ENCODE measurements at regions not wholly inside any gene's neighbourhood (a gene's known extent, or its start where the extent isn't known, plus 50 kb on each side); places are given as distances from the start of the nearest gene placed in this dataset.

GRCh38 chr2:41141146-41141791 is 689.4 kb upstream of the SLC8A1 start:
- no peak overlapping the region for H2BK12ac ChIP-seq (ENCODE audit: low read length)
- H2BK5ac ChIP-seq (ENCODE audit: low read depth, low read length, poor library complexity): no peak overlapping the region
- H3K36me3 ChIP-seq (ENCODE audit: control insufficient read depth in 1 of 2, insufficient read depth in 2 of 2, low read length in 2 of 2): no peaks in the 10 kb centered on the region
- H3K27ac ChIP-seq (ENCODE audit: low read depth, low read length): no peak overlapping the region
- peaks cover 15% of the 10 kb centered on the region for H3K79me1 ChIP-seq (ENCODE audit: low read length)
- H4K91ac ChIP-seq (ENCODE audit: low read depth, low read length): no peak overlapping the region
- H3K9ac ChIP-seq (ENCODE audit: low read length): no peak overlapping the region
- H3K27me3 ChIP-seq (ENCODE audit: insufficient read depth, low read length): no peaks in the 10 kb centered on the region
- H3K4me2 ChIP-seq (ENCODE audit: low read length): no peak overlapping the region
- H4K12ac ChIP-seq (ENCODE audit: low read depth, low read length): no peak overlapping the region
- H3K9me3 ChIP-seq (ENCODE audit: insufficient read depth, low read depth, low read length): no peaks in the 10 kb centered on the region
- no peak overlapping the region for H3K23ac ChIP-seq (ENCODE audit: low read length)
- H3K79me2 ChIP-seq (ENCODE audit: control insufficient read depth, insufficient read depth, low read length, poor library complexity): peaks cover 2% of the 10 kb centered on the region
- no CpG with 5 or more reads among the region's 5 CpGs for WGBS (ENCODE audit: extremely low coverage, insufficient coverage, insufficient read length)
- H3K4me1 ChIP-seq (ENCODE audit: control insufficient read depth in 1 of 2, insufficient read depth in 2 of 2, low read length in 2 of 2): peaks cover 0 to 1% of the 10 kb centered on the region in 2 experiments
- H2BK120ac ChIP-seq (ENCODE audit: insufficient read depth, low read length, poor library complexity): no peak overlapping the region
- H3K4me3 ChIP-seq (ENCODE audit: low read depth, low read length): no peak overlapping the region
- DNase-seq: peak in 1 of 2 donors; percentile 53
- no peak overlapping the region for H2AK5ac ChIP-seq (ENCODE audit: low read length)
- no peak overlapping the region for H2AFZ ChIP-seq (ENCODE audit: insufficient read depth, low read length, poor library complexity)
- H3K18ac ChIP-seq (ENCODE audit: low read length): no peak overlapping the region
- no peak overlapping the region for H3K14ac ChIP-seq (ENCODE audit: low read length)
- no peak overlapping the region for H4K8ac ChIP-seq (ENCODE audit: low read depth, low read length)
- H3K4ac ChIP-seq (ENCODE audit: low read depth, low read length): no peak overlapping the region

GRCh38 chr2:41142478-41142877 is 690.6 kb upstream of the SLC8A1 start:
- Histone ChIP-seq H3K4ac (ENCODE audit: low read depth, low read length) (no peak overlapping the region), H4K91ac (ENCODE audit: low read depth, low read length) (peak overlapping the region; percentile 88), H4K8ac (ENCODE audit: low read depth, low read length) (no peak overlapping the region), H3K9ac (ENCODE audit: low read length) (no peak overlapping the region), H2AK5ac (ENCODE audit: low read length) (no peak overlapping the region), H3K27me3 (ENCODE audit: insufficient read depth, low read length) (no peaks in the 10 kb centered on the region), H2BK12ac (ENCODE audit: low read length) (peak overlapping the region; percentile 33), H2BK5ac (ENCODE audit: low read depth, low read length, poor library complexity) (peak overlapping the region; percentile 29), H4K12ac (ENCODE audit: low read depth, low read length) (no peak overlapping the region), H3K23ac (ENCODE audit: low read length) (no peak overlapping the region), H3K18ac (ENCODE audit: low read length) (peak overlapping the region; percentile 3), H2BK120ac (ENCODE audit: insufficient read depth, low read length, poor library complexity) (peak overlapping the region; percentile 35), H3K36me3 (ENCODE audit: control insufficient read depth in 1 of 2, insufficient read depth in 2 of 2, low read length in 2 of 2) (no peaks in the 10 kb centered on the region), H3K9me3 (ENCODE audit: insufficient read depth, low read depth, low read length) (no peaks in the 10 kb centered on the region), H3K27ac (ENCODE audit: low read depth, low read length) (no peak overlapping the region), H2AFZ (ENCODE audit: insufficient read depth, low read length, poor library complexity) (no peak overlapping the region), H3K79me1 (ENCODE audit: low read length) (peaks cover 12% of the 10 kb centered on the region), H3K4me2 (ENCODE audit: low read length) (no peak overlapping the region), H3K4me3 (ENCODE audit: low read depth, low read length) (no peak overlapping the region), H3K14ac (ENCODE audit: low read length) (peak overlapping the region; percentile 90), H3K4me1 (ENCODE audit: control insufficient read depth in 1 of 2, insufficient read depth in 2 of 2, low read length in 2 of 2) (peaks cover 0 to 1% of the 10 kb centered on the region in 2 experiments), H3K79me2 (ENCODE audit: control insufficient read depth, insufficient read depth, low read length, poor library complexity) (no peaks in the 10 kb centered on the region)
- WGBS (ENCODE audit: extremely low coverage, insufficient coverage, insufficient read length): no CpG with 5 or more reads among the region's 1 CpG
- DNase-seq: no peak

- Histone ChIP-seq H4K91ac (ENCODE audit: low read depth, low read length) (no peak overlapping the region), H2BK120ac (ENCODE audit: insufficient read depth, low read length, poor library complexity) (no peak overlapping the region), H3K18ac (ENCODE audit: low read length) (no peak overlapping the region), H3K36me3 (ENCODE audit: control insufficient read depth in 1 of 2, insufficient read depth in 2 of 2, low read length in 2 of 2) (no peaks in the 10 kb centered on the region), H3K23ac (ENCODE audit: low read length) (no peak overlapping the region), H2BK12ac (ENCODE audit: low read length) (no peak overlapping the region), H2AK5ac (ENCODE audit: low read length) (no peak overlapping the region), H3K27me3 (ENCODE audit: insufficient read depth, low read length) (no peaks in the 10 kb centered on the region), H3K14ac (ENCODE audit: low read length) (no peak overlapping the region), H3K9ac (ENCODE audit: low read length) (no peak overlapping the region), H2BK5ac (ENCODE audit: low read depth, low read length, poor library complexity) (no peak overlapping the region), H3K27ac (ENCODE audit: low read depth, low read length) (no peak overlapping the region), H4K8ac (ENCODE audit: low read depth, low read length) (no peak overlapping the region), H3K4me2 (ENCODE audit: low read length) (no peak overlapping the region), H4K12ac (ENCODE audit: low read depth, low read length) (no peak overlapping the region), H3K4me3 (ENCODE audit: low read depth, low read length) (no peak overlapping the region), H3K4ac (ENCODE audit: low read depth, low read length) (no peak overlapping the region), H3K4me1 (ENCODE audit: control insufficient read depth in 1 of 2, insufficient read depth in 2 of 2, low read length in 2 of 2) (peaks cover 0 to 2% of the 10 kb centered on the region in 2 experiments), H3K9me3 (ENCODE audit: insufficient read depth, low read depth, low read length) (no peaks in the 10 kb centered on the region), H3K79me1 (ENCODE audit: low read length) (peaks cover 6% of the 10 kb centered on the region), H3K79me2 (ENCODE audit: control insufficient read depth, insufficient read depth, low read length, poor library complexity) (no peaks in the 10 kb centered on the region), H2AFZ (ENCODE audit: insufficient read depth, low read length, poor library complexity) (no peak overlapping the region)
- DNase-seq: no peak
- no CpG with 5 or more reads among the region's 1 CpG for WGBS (ENCODE audit: extremely low coverage, insufficient coverage, insufficient read length)
Measured at GRCh38 chr2:41145066-41145465, 693.2 kb upstream of the SLC8A1 start.

GRCh38 chr2:41149054-41149453 is 697.2 kb upstream of the SLC8A1 start:
- Histone ChIP-seq H2BK5ac (ENCODE audit: low read depth, low read length, poor library complexity) (no peak overlapping the region), H3K27me3 (ENCODE audit: insufficient read depth, low read length) (no peaks in the 10 kb centered on the region), H4K12ac (ENCODE audit: low read depth, low read length) (no peak overlapping the region), H3K4ac (ENCODE audit: low read depth, low read length) (no peak overlapping the region), H3K9ac (ENCODE audit: low read length) (no peak overlapping the region), H4K91ac (ENCODE audit: low read depth, low read length) (no peak overlapping the region), H3K27ac (ENCODE audit: low read depth, low read length) (no peak overlapping the region), H3K18ac (ENCODE audit: low read length) (no peak overlapping the region), H3K79me1 (ENCODE audit: low read length) (peaks cover 3% of the 10 kb centered on the region), H3K4me2 (ENCODE audit: low read length) (no peak overlapping the region), H3K4me1 (ENCODE audit: control insufficient read depth in 1 of 2, insufficient read depth in 2 of 2, low read length in 2 of 2) (peaks cover 0 to 2% of the 10 kb centered on the region in 2 experiments), H3K23ac (ENCODE audit: low read length) (no peak overlapping the region), H3K9me3 (ENCODE audit: insufficient read depth, low read depth, low read length) (no peaks in the 10 kb centered on the region), H3K14ac (ENCODE audit: low read length) (no peak overlapping the region), H2BK120ac (ENCODE audit: insufficient read depth, low read length, poor library complexity) (no peak overlapping the region), H2AK5ac (ENCODE audit: low read length) (no peak overlapping the region), H2AFZ (ENCODE audit: insufficient read depth, low read length, poor library complexity) (no peak overlapping the region), H2BK12ac (ENCODE audit: low read length) (no peak overlapping the region), H4K8ac (ENCODE audit: low read depth, low read length) (no peak overlapping the region), H3K36me3 (ENCODE audit: control insufficient read depth in 1 of 2, insufficient read depth in 2 of 2, low read length in 2 of 2) (no peaks in the 10 kb centered on the region), H3K4me3 (ENCODE audit: low read depth, low read length) (no peak overlapping the region), H3K79me2 (ENCODE audit: control insufficient read depth, insufficient read depth, low read length, poor library complexity) (no peaks in the 10 kb centered on the region)
- DNase-seq: no peak
- WGBS (ENCODE audit: extremely low coverage, insufficient coverage, insufficient read length): no CpG with 5 or more reads among the region's 1 CpG

All from trophoblast cell (in vitro differentiated cells and primary cell).